ENCODE measurements at regions not wholly inside any gene's neighbourhood (a gene's known extent, or its start where the extent isn't known, plus 50 kb on each side); places are given as distances from the start of the nearest gene placed in this dataset.

DNA sequence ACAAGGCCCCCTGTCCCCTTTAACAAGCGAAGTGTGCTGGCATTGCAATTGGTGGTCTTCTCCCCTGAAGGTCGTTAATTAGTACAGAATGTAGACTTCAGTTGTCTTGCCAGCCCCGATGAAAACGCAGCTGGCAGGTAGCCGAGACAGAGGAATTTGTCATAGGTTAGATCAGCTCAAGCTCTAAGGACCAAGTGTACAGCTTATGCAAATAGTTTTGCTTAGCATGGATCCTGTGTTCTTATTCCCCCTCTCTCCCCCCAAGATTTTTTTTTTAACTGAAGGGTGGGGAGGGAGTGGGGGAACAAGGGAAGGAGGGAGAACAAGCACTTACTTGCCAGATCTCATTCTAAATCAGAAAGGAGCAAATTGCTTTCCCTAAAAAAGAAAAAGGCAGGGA is 58.6 kb upstream of the PARP11 start:
- no peak overlapping the region for H3K4me2 ChIP-seq (ENCODE audit: low read depth, low read length, poor library complexity, severe bottlenecking)
- no peak overlapping the region for H2AFZ ChIP-seq (ENCODE audit: low read depth, low read length, severe bottlenecking)
- H3K9ac ChIP-seq (ENCODE audit: low read length): no peak overlapping the region
- H3K9me3 ChIP-seq (ENCODE audit: insufficient read depth, low read length): no peaks in the 10 kb centered on the region
- no peaks in the 10 kb centered on the region for H3K79me2 ChIP-seq (ENCODE audit: insufficient read depth, low read length)
- no peaks in the 10 kb centered on the region for H3K9me2 ChIP-seq (replicated peaks; ENCODE audit: insufficient read depth, low read length)
- H3K36me3 ChIP-seq (ENCODE audit: low read length): no peaks in the 10 kb centered on the region
- no peaks in the 10 kb centered on the region for H3F3A ChIP-seq (ENCODE audit: insufficient read depth)
- H4K20me1 ChIP-seq (ENCODE audit: low read depth, low read length): no peaks in the 10 kb centered on the region
- no peak for TF ChIP-seq EZH2phosphoT487 (conservative IDR thresholded peaks at IDR 0.05; ENCODE audit: low read length)
- no peak overlapping the region for H3K4me3 ChIP-seq (ENCODE audit: insufficient read depth, low read length, poor library complexity, severe bottlenecking)
- no peak overlapping the region for H3K27ac ChIP-seq (ENCODE audit: low read depth, low read length)
- no peaks in the 10 kb centered on the region for H3K27me3 ChIP-seq (ENCODE audit: low read length)

- Histone ChIP-seq H3K4me3 (ENCODE audit: insufficient read depth, low read length, poor library complexity, severe bottlenecking) (no peak overlapping the region), H2AFZ (ENCODE audit: low read depth, low read length, severe bottlenecking) (no peak overlapping the region), H4K20me1 (ENCODE audit: low read depth, low read length) (no peaks in the 10 kb centered on the region), H3K4me2 (ENCODE audit: low read depth, low read length, poor library complexity, severe bottlenecking) (no peak overlapping the region), H3K9me3 (ENCODE audit: insufficient read depth, low read length) (no peaks in the 10 kb centered on the region), H3K27me3 (ENCODE audit: low read length) (no peaks in the 10 kb centered on the region), H3K9me2 (replicated peaks; ENCODE audit: insufficient read depth, low read length) (no peaks in the 10 kb centered on the region), H3K27ac (ENCODE audit: low read depth, low read length) (no peak overlapping the region), H3K79me2 (ENCODE audit: insufficient read depth, low read length) (no peaks in the 10 kb centered on the region), H3F3A (ENCODE audit: insufficient read depth) (no peaks in the 10 kb centered on the region), H3K9ac (ENCODE audit: low read length) (no peak overlapping the region), H3K36me3 (ENCODE audit: low read length) (no peaks in the 10 kb centered on the region)
- TF ChIP-seq CTCF (IDR thresholded peaks at IDR 0.05; ENCODE audit: insufficient read depth, low read length, poor library complexity, severe bottlenecking) (no peak), EZH2phosphoT487 (conservative IDR thresholded peaks at IDR 0.05; ENCODE audit: low read length) (no peak)
These were observed 58.0 kb upstream of the PARP11 start for GRCh38 chr12:3931206-3931605.

DNA sequence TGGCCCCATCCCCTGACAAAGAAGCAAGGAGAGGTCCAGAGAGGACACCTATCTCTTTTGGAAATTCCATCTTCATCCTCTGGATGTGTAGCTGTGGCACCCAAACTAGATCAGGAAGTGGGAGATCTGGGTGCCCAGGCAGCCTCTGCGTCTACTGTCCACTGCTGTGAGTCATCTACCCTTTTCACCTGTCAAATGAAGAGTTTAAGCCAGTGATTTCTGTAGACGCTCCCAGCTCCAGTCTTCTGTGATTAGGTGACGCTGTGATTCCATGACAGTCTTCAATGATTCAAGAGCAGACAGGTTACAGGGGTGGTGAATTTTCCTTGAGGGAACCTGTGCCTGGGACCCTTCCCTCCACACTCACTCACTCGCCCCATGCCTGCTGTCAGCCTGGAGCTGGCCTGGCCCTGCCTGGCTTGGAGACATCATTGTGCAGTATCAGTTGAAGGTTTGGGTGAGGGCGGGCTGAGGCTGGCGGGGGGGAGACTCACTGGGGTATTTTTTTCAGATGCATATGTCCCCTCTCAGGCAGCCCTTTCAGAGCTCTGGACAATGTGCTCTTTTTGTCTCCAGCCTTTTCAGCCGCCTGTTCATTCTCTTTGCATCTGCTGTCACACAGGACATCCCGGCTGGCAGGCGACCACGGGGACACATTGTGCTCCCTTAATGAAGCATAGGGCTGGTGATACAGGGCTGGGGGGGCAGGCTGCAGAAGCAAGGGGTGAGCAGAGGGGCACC is 56.8 kb upstream of the PARP11 start:
- Histone ChIP-seq H3K27ac (ENCODE audit: low read depth, low read length) (no peak overlapping the region), H3K27me3 (ENCODE audit: low read length) (no peaks in the 10 kb centered on the region), H3K79me2 (ENCODE audit: insufficient read depth, low read length) (no peaks in the 10 kb centered on the region), H3K9ac (ENCODE audit: low read length) (no peak overlapping the region), H3F3A (ENCODE audit: insufficient read depth) (no peaks in the 10 kb centered on the region), H3K9me2 (replicated peaks; ENCODE audit: insufficient read depth, low read length) (no peaks in the 10 kb centered on the region), H3K4me3 (ENCODE audit: insufficient read depth, low read length, poor library complexity, severe bottlenecking) (no peak overlapping the region), H3K36me3 (ENCODE audit: low read length) (no peaks in the 10 kb centered on the region), H2AFZ (ENCODE audit: low read depth, low read length, severe bottlenecking) (no peak overlapping the region), H4K20me1 (ENCODE audit: low read depth, low read length) (no peaks in the 10 kb centered on the region), H3K4me2 (ENCODE audit: low read depth, low read length, poor library complexity, severe bottlenecking) (no peak overlapping the region), H3K9me3 (ENCODE audit: insufficient read depth, low read length) (no peaks in the 10 kb centered on the region)
- TF ChIP-seq CTCF (IDR thresholded peaks at IDR 0.05; ENCODE audit: insufficient read depth, low read length, poor library complexity, severe bottlenecking): no peak

DNA sequence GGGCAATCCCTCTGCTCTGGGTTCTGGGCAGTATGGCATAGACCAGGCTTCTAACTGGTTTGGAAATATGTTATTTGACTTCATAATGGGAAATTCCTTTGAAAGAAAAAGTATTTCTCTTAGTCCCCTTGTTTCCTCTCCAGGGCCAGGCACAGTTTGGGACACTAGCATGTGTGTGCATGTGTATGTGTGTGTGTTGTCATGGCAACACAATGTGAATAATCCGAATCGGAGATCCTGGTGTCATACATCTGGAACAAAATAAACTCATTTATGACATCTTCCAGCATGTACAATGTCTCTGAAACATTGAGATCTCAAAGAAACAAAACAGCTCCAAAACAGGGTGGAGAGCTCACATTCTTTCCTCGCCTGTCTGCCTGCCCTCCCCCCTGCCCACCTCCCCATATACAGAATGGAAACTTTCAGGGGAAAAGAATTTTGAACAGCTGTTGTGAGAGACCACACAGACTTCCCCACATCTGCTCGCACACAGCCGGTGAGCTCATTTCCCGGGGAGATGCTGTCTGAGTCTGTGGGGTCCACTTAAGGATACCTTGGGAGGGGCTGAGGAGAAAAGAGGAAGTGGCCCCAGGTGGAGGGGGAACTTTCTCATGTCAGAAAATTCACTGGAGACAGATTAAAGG is 55.5 kb upstream of the PARP11 start:
- H3K4me2 ChIP-seq (ENCODE audit: low read depth, low read length, poor library complexity, severe bottlenecking): no peak overlapping the region
- no peak overlapping the region for H3K9ac ChIP-seq (ENCODE audit: low read length)
- H2AFZ ChIP-seq (ENCODE audit: low read depth, low read length, severe bottlenecking): no peak overlapping the region
- no peaks in the 10 kb centered on the region for H3K79me2 ChIP-seq (ENCODE audit: insufficient read depth, low read length)
- H4K20me1 ChIP-seq (ENCODE audit: low read depth, low read length): no peaks in the 10 kb centered on the region
- H3K27me3 ChIP-seq (ENCODE audit: low read length): no peaks in the 10 kb centered on the region
- H3K9me3 ChIP-seq (ENCODE audit: insufficient read depth, low read length): no peaks in the 10 kb centered on the region
- H3K4me3 ChIP-seq (ENCODE audit: insufficient read depth, low read length, poor library complexity, severe bottlenecking): no peak overlapping the region
- no peaks in the 10 kb centered on the region for H3F3A ChIP-seq (ENCODE audit: insufficient read depth)
- TF ChIP-seq CTCF (IDR thresholded peaks at IDR 0.05; ENCODE audit: insufficient read depth, low read length, poor library complexity, severe bottlenecking): no peak
- no peak for TF ChIP-seq EZH2phosphoT487 (conservative IDR thresholded peaks at IDR 0.05; ENCODE audit: low read length)
- H3K9me2 ChIP-seq (replicated peaks; ENCODE audit: insufficient read depth, low read length): no peaks in the 10 kb centered on the region
- H3K36me3 ChIP-seq (ENCODE audit: low read length): no peaks in the 10 kb centered on the region
- no peak overlapping the region for H3K27ac ChIP-seq (ENCODE audit: low read depth, low read length)

Data from SU-DHL-6 (cell line).